ENCODE measurements at regions not wholly inside any gene's neighbourhood (a gene's known extent, or its start where the extent isn't known, plus 50 kb on each side); places are given as distances from the start of the nearest gene placed in this dataset.

DNA sequence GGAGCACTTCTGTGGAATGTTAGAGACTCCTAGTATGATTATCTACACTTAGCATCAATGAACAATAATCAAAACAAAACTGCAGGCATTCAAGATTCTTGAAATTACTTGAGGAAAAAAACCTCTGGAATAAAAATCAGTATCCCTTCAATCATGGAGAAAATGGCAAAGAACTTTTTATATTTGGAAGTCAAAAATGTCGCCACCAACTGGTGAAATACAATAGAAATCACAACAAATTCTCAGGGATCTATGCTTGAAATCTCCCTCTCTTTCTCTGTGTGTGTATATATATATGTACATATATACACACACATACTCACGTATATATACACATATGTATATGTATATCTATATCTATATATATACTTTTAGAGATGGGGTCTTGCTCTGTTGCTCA, 378.9 kb upstream of the ALCAM start:
- no peak for DNase-seq

DNA sequence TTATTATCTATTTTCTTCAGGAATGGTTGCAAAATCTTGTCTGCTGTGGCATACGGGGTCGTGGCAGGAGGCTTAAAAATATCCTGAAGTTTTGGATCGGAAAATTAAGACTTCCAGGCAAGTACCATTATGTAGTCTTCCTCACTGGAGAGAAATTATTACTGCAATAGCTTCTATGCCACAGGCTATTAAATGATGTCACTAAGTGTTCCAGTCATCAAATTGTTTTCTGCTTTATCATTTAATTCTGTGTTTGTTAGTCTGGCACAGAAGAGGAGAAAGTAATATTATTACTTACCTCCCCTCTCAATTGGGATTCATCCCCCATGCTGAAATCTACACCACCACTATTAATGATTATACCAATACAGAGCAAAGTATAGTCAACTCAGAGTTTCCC, 378.2 kb upstream of the ALCAM start:
- DNase-seq = no peak

DNA sequence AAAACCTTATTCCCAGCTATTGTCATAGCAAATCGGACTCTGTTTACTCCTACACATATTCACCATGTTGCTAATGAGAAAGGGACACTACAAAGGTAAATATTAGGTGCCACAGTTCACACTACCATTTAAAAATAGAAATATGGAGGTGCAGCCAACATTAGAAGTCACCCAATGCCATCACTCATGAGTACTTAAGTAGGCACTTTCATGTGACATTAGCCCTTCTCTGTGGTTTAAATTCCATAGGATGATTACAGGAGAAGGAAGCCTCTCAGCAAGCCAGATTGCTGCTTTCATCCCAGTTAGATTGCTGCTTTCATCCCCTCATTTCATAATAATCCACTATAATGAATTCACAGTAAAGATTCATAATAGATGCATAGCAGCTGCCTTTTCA, 376.8 kb upstream of the ALCAM start:
- no peak for DNase-seq

DNA sequence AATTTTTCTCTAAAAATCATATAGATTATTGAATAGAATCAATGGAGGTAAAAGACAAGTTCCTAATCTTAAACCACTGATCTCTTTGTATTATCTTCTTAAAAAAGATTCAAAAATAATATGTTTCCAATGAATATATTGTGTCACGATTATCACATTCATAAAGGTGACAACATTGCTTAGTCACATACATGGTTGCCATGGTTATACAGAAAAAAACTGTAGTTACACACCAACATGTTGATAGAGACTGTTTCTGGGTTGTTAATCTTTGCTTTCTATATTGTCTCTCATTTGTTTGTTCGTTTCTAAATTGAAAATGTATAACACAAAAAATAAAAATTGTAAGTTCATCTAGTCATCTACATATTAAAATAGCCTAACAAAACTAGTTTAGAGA, 376.0 kb upstream of the ALCAM start:
- DNase-seq = no peak

DNA sequence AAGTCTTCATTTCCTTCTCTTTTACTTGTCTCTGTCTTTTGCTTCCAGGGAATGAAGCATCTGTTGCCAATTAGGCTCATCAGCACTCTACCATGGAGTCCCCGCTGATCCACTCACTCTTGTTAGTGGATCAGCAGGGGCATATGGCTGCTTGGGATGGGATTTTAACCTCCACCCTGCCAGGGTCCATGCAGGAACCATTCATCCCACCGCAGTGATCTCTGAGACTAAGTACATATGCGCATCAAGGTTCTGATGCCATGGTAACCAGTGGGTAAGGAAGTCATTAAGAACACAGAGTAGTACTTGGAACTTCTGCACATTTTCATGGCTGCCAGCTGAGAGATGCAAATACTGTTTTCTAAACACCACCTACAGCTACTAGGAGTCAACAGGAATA, 374.0 kb upstream of the ALCAM start:
- no peak for DNase-seq

DNA sequence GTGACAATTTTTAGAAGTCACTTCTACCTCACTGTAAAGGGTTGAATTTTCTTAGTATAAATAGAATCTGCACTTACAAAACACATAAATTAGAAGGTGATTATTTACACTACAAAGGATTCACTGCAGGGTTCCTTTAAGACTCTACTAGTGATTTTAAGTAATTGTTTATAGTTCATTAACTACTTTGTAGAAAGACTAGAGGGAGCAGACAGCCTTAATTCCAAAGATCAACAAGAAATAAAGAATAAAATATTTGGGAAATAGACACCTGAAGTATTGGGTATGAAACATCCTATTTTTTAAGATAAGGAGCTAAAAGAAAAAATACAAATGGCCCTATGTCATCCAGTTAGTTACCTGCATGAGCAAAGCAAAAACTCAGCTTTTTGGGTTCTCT, 360.5 kb upstream of the ALCAM start:
- no peak for DNase-seq

DNA sequence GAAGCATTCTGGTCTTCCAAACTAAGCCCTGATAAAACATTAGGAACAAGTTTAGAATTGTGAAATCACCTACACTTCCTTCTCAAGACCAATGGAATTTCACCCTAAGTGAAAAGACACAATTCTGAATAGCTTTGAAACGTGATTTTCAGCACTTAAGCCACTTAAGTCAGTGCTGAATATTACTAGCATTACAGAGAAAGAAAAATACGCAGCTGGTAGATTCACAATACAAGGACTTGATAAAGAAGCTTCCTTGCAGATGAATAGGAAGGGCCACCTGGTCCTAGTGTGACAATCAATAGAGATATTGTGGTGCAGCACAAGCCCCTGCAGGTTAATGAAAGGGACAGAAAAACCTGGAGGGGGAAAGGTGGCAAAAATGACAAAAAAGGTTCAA, 353.1 kb upstream of the ALCAM start:
- DNase-seq = no peak

DNA sequence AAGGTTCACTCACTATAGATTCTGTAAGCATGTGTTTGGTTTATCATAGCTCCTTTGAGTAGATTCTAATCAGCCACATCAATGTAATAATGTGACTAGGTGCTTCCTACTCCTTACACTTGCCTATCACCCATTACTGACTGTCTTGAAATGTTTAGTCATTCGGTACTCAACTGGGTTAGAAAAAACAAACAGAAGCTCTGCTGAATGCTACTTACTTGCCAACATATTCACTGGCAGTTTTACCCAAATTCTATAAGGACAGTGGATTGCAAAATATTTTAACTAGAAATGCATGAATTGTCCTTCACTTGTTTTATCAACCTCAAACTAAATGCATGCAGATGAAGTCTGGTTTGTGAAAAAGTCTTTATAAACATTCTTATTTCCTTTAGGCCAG, 352.1 kb upstream of the ALCAM start:
- no peak for DNase-seq

DNA sequence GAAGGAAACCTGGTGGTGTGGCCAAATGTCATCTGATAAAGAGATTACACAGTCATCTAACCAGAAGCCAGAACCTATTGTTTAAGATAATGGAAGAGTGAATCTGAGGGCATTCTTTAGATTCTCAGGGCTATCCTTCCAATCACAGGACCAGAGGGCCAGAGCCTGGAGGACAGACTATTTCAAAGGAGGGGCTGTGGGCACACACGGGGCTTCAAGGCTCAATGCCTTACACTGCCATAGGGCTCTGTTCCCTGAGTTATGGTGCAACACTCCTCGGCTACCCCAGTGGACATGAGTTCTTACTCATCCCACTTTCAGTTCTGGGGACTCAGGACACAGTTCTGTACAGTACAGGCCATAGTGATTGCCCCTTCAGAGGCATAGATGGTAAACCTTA, 343.9 kb upstream of the ALCAM start:
- DNase-seq = no peak

DNA sequence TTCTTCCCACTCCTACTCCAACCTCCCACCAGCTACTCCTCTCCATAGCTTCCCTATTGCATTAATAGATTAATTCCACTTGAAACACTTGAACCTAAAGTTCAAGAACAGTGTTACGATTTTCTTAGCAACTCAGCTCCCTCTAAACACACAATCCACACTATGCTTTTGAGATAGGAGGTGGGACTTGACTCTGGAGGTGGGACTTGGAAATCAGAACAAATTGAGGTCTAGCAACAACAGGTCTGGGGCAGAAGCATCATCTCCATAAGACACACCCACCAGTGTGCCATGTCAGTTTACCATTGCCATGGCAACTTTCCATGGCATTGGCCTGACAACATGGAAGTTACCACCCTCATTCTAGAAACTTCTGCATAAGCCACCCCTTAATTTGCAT, 336.5 kb upstream of the ALCAM start:
- DNase-seq = no peak

DNA sequence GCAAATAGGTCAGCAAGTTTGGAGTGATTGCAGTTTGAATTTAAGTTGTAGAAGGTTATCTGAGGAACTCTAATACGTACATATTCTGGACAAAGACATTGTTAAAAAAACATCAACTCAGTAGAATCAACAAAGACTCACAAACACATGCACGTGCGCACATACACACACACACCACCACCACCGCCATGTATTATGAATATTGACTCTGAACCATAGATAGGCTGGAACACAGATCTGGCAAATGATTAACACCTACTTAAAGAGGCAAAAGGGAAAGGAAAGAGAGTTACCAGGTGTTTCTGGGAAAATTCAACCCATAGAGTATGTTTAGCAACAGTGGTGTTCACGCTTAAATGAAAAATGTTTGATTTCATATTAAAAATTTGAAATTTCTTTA, 334.2 kb upstream of the ALCAM start:
- DNase-seq = no peak

DNA sequence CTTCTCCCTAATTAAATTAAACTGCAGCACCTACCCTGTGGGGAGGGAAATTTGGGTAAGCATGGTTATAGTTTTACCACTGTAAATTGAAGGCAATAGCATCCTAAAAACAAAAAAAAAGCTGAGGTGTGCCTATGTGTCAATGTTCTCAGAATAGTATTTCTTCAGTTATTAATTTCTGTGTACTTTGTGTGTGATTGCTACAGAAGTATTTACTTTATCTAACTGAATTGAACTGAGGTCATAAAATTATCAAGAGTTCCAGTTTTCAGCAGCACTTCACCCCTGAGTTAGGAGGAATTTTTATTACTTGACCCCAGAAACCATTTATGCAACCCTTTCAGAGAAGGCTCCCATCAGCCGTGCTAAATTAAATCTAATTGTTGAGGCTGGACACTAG, 333.6 kb upstream of the ALCAM start:
- no peak for DNase-seq

DNA sequence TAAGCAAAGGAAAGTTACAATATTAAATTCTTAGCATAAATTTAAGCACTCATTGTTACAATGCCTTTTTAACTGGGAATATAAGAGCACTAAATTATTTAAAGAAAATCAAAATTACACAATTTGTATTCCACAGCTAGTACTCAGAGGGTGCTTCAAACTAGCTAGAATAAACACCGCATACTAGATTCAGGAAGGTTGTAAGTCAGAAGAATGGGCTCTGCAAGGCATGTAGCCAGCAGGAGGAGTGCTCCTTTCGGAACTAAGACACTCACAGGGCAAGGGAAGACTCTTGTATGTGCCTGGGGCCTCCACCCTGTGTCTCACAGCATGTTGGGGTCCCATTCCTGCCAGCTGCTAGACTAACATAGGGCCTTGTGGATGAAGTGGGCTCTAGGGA, 327.7 kb upstream of the ALCAM start:
- DNase-seq = no peak

DNA sequence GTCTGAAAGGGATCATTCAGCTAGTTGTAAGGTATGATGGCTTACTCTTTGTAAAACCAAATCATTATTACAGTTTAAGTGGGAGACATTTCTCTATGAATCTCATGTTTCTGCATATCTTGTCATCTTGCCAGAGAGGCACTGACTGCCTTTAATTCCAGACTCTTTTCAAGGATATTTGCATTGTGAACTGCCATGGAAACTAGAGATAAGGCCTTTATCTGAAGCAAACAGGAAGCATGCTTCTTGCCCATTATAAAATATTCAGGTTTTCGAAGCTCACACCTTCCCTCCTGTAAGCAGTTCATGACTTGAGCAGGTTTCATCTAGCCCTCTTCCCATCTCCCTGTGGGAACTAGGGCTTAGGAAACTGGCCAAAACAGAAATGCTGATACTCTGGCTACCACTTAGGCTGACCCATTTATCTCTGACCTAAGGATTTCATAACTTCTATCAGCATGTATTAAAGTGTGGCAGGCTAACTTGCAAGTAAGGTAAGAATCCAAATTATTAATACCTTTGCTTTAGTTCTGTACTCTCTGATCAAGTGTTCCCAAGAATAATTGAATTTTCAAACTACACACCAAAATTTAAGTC, 326.6 kb upstream of the ALCAM start:
- DNase-seq = no peak

DNA sequence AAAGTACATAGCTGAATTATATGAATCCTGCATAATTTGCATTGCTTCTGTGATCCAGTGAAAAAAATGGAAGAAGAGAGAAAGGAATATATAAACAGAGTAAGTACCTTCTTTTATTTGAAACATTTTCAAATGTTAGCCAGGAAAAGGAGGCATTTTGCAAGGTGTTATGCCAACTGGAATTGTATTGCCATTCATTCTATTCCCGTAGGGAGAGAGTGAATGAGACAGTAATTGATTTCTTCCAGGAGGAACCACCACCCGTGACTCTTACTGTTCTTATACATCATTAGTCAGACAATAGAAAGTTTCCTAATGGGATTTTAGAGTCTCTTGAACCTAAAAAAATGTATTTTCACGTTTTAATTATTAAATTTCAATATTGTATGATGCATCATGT, 324.1 kb upstream of the ALCAM start:
- no peak for DNase-seq

DNA sequence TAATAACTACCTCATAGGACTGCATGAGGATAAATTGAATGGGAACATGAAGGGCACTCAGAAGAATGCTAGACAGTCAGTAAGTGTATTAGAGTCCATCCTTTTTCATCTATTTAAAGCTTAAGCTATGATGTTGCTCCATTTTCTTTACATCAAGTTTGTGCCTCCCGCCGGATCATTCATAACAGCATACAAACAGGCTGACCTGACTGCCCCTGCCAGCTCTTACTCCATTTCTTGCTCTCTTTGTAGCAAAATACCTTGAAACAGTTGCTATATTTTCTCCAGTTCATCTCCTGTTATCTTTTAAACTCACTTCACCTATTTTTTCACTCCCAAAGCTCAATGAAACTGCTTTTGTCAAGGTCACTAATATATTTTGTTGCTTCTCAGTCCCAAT, 315.6 kb upstream of the ALCAM start:
- no peak for DNase-seq

DNA sequence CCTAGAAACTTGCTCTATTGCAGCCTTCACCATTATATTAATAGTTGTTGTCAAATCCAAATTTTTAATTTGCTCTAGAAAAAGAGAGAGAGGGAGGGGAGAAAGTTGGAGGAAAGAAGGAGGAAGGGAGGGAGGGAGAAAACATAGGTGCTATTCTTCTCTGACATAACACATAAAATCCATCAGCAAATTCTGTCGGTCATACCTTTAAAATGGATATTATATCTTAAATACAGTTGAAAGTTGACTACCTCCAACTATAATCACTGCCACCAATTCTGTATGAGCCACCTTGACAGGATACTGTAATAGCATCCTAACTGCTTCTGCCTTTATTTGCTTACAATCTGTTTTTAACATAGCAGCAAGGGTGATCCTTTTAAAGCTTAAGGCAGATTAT, 314.7 kb upstream of the ALCAM start:
- DNase-seq = no peak

DNA sequence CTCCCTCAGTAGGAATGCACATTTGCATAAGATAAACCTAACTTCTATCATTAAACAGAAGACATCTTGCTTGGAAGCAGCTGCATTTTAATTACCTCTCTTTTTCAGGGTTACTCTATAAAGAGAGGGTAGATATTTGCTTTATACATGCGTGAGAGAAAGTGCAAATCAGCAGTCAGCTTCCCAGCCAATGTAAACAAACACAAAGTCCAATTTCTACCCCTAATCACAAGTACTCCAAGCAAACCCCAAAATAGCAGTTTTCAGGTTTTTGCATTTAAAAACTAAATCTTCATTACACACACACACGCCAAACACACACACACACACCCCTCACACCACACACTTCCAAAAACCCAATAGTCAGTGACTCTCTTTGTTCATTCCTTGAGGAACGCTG, 303.9 kb upstream of the ALCAM start:
- DNase-seq = no peak

DNA sequence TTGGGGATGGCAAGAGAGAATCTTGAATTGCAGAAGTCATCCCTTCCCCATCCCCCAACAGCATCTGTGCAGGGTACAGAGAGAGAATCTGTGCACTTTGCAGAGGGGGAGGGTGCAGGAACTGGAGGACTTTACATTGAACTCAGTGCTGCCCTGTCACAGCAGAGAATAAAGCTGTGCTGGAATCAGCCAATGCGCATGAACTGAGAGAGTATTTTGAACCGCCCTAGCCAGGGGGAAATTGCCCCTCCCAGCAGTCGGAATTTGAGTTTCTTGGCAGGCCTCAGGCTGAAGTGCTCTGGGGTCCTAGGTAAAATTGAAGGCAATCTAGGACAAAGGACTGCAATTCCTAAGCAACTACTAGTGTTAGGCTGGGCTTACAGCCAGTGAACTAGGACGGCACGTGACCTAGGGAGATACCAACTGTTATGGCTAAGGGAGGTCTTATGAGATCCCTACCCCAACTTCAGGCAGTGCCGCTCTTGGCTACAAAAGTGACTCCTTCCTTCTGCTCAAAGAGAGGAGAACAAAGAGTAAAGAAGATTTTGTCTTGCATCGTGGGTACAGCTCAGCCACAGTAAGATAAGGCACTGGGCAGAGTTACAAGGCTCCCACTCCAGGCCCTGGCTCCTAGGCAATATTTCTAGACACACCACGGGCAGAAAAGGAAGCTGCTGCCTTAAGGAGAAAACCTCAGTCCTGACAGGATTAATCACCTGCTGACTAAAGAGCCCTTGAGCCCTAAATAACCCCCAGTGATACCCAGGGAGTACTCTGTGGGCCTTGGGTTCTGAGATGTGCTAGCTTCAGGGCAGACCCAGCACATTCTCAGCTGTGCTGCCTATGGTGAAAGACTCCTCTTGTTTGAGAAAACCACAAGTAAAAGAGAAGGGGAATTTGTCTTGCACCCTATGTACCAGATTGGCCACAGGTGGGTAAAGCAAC, 300.5 kb upstream of the ALCAM start:
- DNase-seq = no peak

DNA sequence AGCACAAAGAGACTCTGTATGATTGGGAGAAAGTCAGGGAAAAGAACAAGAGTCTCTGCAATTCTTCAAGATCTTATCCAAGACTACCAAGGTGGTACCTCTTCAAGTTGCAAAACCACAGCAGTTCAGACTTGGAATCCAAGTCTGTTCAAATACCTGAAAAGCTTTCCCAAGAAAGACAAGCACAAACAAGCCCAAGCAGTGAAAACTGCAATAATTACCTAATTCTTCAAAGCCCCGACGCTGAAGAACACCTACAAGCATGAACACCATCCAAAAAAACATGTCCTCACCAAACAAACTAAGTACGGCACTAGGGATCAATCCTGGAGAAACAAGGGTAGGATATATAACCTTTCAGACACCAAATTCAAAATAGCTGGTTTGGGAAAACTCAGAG, 299.3 kb upstream of the ALCAM start:
- no peak for DNase-seq

DNA sequence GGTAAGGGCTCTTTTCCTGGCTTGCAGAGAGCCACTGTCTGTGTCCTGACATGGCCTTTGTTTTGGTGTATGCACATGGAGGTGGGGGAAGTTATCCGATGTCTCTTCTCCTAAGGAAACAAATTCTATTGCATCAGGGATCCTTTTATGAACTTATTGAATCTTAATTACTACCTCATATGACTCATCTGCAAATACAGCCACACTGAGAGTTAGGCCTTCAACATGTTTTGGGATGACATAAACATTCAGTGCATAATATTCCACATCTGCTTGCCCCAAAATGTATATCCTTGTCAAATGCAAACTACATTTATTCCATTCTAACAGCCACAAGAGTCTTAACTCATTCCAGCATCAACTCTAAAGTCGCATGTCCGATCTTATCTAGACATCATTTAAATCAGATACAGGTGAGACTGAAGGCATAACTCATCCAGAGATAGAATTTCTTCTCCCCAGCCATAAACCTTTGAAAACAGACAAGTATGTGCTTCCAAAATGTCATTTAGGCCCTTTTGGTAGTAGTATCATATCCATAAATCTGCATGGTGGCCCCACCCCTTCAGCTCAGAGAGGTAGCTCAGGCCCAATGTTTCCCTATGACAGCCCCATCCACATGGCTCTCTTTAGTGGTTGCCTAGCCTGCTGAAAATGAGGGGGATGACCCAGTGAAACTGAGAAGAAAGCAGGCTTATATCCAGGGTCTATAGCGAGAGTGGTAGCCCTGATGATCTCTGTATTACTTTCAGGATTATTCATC, 289.5 kb upstream of the ALCAM start:
- no peak for DNase-seq

DNA sequence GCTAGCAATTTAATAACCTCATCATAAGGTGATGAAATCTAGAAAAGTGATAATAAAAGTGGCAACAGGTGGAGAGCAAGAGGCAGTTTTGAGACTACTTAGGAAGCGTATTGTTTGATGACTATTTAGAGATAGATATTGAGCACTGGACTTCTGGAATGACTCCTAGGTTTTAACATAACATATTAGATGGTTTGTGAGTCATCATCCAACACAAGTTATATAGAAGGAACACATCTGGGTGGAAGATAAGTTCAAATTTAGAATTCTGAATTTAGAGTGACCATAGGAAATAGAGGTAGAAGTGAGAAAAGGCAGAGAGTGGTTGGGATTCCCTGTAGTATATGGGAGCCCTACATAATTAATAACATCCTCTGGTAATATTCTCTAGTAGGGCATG, 282.8 kb upstream of the ALCAM start:
- no peak for DNase-seq

DNA sequence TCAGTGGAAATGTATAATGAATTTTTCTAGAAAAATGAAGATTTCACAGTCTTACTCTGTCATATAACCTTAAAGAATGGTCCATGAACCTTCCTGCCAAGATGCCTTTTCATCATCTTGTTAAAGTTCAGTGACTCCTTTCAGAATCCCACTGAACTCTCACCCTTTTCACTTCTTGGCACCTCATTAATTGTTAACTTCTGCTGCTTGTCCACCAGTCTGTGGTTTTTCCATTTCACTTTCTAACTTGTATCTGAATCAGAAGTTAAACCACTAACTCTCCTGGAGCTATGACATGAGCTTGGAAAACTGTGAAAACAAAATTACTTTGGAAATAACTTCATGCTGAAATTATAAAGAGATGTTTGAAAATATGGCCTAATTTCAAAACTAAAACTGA, 281.2 kb upstream of the ALCAM start:
- DNase-seq = no peak
